ENCODE measurements at regions not wholly inside any gene's neighbourhood (a gene's known extent, or its start where the extent isn't known, plus 50 kb on each side); places are given as distances from the start of the nearest gene placed in this dataset.

- no peak for DNase-seq (ENCODE audit: low read depth in 2 of 2)
Observed at GRCh38 chr6:113449051-113449450, 408.1 kb upstream of the MARCKS start.

GRCh38 chr6:113450061-113450465 lies 407.1 kb upstream of the MARCKS start:
- no peak for DNase-seq (ENCODE audit: low read depth in 2 of 2)

GRCh38 chr6:113451049-113451448 lies 406.1 kb upstream of the MARCKS start:
- no peak for DNase-seq (ENCODE audit: low read depth in 2 of 2)

GRCh38 chr6:113457198-113457597 lies 399.9 kb upstream of the MARCKS start:
- DNase-seq (ENCODE audit: low read depth in 2 of 2) = no peak

- DNase-seq (ENCODE audit: low read depth in 2 of 2) = no peak
Observed at GRCh38 chr6:113457751-113458150, 399.4 kb upstream of the MARCKS start.

- DNase-seq (ENCODE audit: low read depth in 2 of 2) = no peak
Observed at GRCh38 chr6:113458368-113459010, 398.7 kb upstream of the MARCKS start.

GRCh38 chr6:113461153-113461932 lies 395.8 kb upstream of the MARCKS start:
- DNase-seq (ENCODE audit: low read depth in 2 of 2) = no peak

- no peak for DNase-seq (ENCODE audit: low read depth in 2 of 2)
Observed at GRCh38 chr6:113464536-113464935, 392.6 kb upstream of the MARCKS start.

- DNase-seq (ENCODE audit: low read depth in 2 of 2) = no peak
Observed at GRCh38 chr6:113464960-113465359, 392.2 kb upstream of the MARCKS start.

- DNase-seq (ENCODE audit: low read depth in 2 of 2) = no peak
Observed at GRCh38 chr6:113466526-113466925, 390.6 kb upstream of the MARCKS start.

GRCh38 chr6:113475392-113475791 lies 381.8 kb upstream of the MARCKS start:
- no peak for DNase-seq (ENCODE audit: low read depth in 2 of 2)

- no peak for DNase-seq (ENCODE audit: low read depth in 2 of 2)
Observed at GRCh38 chr6:113476937-113477839, 380.0 kb upstream of the MARCKS start.

GRCh38 chr6:113480616-113481015 lies 376.5 kb upstream of the MARCKS start:
- DNase-seq (ENCODE audit: low read depth in 2 of 2) = no peak

- no peak for DNase-seq (ENCODE audit: low read depth in 2 of 2)
Observed at GRCh38 chr6:113481458-113481857, 375.7 kb upstream of the MARCKS start.

- no peak for DNase-seq (ENCODE audit: low read depth in 2 of 2)
Observed at GRCh38 chr6:113481910-113482309, 375.2 kb upstream of the MARCKS start.

- no peak for DNase-seq (ENCODE audit: low read depth in 2 of 2)
Observed at GRCh38 chr6:113482771-113483170, 374.4 kb upstream of the MARCKS start.

- DNase-seq (ENCODE audit: low read depth in 2 of 2) = no peak
Observed at GRCh38 chr6:113486199-113486598, 370.9 kb upstream of the MARCKS start.

GRCh38 chr6:113487489-113488058 lies 369.6 kb upstream of the MARCKS start:
- no peak for DNase-seq (ENCODE audit: low read depth in 2 of 2)

GRCh38 chr6:113488061-113488460 lies 369.1 kb upstream of the MARCKS start:
- DNase-seq (ENCODE audit: low read depth in 2 of 2) = no peak

GRCh38 chr6:113488812-113489685 lies 368.1 kb upstream of the MARCKS start:
- DNase-seq (ENCODE audit: low read depth in 2 of 2) = no peak

Data from stimulated activated CD8-positive, alpha-beta memory T cell treated with anti-CD3 and anti-CD28 coated beads, Interleukin-15, amount 100 ng/mL, for 48 hours (primary cell).